ENCODE measurements at regions not wholly inside any gene's neighbourhood (a gene's known extent, or its start where the extent isn't known, plus 50 kb on each side); places are given as distances from the start of the nearest gene placed in this dataset.
"Not testable (repeated sequence)": the region's sequence is repeated elsewhere in the genome, so short reads cannot be mapped to it uniquely, and the experiment has no call there.

DNA sequence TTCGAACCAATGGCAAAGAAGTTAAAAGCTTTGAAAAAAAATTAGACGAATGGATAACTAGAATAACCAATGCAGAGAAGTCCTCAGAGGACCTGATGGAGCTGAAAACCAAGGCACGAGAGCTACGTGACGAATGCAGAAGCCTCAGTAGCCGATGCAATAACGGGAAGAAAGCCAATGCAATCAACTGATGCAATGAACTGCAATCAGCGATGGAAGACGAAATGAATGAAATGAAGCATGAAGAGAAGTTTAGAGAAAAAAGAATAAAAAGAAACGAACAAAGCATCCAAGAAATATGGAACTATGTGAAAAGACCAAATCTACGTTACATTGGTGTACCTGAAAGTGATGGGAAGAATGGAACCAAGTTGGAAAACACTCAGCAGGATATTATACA, 52.6 kb upstream of the MRPS30 start:
- DNase-seq (ENCODE audit: low read depth in 2 of 2): not testable (repeated sequence)

DNA sequence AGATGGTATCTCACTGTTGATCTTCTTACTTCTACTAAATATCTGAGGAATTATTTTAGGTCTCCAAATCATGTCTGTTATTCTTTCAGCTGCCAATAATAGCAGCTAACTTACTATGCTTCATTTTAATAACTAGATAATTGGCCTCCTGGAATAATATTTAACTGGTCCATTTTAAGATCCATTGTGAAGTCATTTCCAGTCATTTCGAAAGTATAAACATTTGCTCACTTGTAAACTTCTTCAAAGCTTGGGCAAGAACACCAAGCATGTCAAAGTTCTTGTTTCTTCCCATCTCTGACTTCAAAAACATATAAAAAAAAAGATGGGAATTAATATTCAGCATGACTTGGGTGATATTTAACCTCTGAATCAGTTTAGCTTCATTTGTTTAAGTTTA, 61.4 kb upstream of the MRPS30 start:
- DNase-seq (ENCODE audit: low read depth in 2 of 2): no peak

DNA sequence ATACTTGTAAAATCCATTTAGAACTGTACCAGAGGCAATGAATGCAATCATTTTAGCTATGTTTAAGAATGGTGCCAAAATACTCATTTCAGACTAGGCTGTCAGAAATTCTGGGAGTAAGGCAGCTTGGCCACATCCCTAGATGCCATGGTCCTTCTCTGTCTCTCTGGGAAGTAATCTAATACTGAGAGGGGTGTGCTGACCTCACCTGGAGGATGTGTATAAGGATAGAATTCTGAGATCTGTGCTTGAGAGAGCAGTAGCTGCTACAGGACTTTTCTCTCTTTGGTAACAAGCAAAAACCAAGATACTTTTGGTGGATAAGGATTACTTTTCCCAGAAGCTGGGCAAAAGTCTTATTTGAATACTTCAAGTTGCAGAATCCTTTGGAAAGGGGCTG, 68.1 kb upstream of the MRPS30 start:
- DNase-seq (ENCODE audit: low read depth in 2 of 2): no peak

DNA sequence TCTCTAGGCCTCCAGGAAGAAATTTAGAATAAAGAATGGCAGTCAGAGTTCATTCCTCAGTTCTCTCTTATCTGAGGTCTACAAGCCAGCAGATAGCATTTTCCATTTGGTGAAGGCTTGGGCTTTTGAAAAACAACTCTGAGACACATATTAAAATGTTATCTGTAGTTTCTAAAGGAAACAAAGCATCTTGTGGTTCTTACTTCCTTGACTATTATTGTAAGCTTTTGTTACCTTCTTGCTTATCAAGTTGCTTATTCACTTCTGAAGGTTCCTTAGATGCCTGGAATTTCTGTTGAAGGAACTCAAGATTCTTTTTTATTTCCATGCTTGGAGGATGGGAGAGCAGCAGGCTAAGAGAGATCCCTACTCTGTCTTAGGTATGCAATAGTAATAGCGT, 79.2 kb upstream of the MRPS30 start:
- DNase-seq (ENCODE audit: low read depth in 2 of 2): no peak

DNA sequence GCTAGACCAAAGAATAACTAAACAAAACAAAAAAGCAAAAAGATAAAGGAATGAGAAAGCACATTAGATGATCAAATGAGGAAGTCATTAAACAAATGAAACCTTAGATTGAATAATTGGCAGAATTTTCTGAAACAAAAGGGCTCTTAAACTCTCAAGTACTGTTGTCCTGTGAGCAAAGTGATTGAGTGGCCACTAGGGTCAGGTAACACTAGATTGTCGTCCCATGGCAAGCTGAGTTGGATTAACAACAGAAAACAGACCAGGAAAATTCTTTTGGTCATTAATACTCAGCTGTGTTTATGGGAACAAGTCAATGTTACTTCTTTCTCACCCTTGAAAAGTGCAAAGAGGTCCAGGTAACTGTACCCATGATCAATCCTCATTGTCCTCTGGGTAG, 81.6 kb upstream of the MRPS30 start:
- DNase-seq (ENCODE audit: low read depth in 2 of 2): no peak

DNA sequence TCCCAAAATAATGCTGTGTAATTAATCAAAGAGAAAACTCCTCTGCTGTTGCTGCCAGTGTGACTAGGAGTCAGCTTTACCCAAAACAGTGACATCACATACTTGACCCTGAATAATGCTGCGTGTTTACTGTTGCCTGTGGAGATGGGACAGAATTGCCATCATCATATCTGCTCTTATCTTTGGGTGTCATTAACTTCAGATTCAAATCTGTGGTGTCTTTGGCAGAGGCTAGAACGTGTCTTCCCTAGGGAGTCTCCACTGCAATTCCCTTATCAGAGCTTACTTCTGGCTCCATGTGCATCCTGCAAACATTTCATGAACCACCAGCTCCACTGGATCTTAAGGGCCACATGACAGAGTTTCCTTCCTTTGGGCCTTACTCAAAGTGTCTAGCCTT, 88.9 kb upstream of the MRPS30 start:
- no peak for DNase-seq (ENCODE audit: low read depth in 2 of 2)

DNA sequence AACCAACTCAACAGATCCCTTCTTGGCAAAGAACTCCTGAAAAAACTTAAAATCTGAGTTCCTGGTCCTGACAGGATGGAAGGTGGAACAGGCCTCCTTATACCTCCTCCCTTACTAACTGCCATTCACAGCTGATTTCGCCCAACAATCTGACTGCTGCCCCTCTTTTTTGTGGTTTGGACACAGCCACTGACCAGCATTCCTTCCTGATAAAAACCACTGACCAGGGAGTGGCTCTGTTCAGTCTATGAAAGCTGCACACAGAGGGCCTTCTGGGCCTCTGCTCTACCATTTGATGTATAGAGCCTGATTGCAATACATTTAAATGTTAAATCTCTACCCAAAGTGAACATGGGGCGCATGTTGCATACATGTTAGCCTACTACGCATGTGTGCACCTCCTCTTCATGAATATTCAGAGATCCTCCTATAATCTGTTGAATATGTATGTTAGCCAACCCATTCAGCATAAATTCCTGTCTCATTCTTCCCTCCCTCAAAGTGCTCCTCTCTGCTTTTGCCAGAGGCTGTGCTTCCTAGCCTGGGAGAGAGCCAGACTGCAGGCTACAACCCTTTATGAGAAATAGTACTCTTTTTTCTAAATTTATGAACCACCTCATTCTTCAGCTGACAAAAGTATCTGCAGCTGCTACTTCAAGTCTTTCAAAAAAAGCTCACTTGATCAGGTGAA, 93.7 kb upstream of the MRPS30 start:
- no peak for DNase-seq (ENCODE audit: low read depth in 2 of 2)

DNA sequence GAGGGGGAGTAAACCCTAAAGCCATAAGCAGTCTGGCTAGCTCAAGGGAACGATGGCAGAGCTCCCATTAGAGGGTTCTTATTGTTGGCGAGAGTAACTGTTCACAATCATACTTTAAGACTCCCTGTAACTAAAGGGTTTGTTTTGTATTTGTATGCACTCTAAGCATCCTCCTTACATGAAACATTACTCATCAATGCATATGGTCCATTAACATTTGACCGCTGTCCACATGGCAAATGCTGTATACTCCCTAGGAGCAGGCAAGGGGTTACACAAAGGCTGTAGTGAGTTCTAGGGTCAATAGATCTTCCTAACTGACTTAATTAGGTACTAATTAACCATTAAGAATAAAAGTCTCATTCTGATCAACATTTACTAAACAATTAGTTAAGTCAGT, 95.3 kb upstream of the MRPS30 start:
- DNase-seq (ENCODE audit: low read depth in 2 of 2): no peak

DNA sequence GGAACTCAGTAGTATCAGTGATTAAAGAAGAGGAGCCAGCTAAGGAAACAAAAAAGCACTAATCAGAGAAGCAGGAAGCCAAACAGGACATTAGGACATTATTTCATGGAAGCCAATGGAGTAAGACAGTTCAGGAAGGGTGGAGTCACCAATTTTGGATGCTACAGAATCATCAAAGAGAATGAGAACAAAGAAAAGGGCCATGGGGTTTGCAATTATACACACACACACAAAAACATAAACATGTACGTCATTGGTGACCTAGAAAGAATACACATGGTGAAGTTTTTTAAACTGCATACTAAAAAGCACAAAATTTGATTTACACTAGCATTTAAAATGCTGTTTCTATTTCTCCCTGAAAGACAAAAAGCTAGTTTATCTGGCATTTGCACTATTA, 96.8 kb upstream of the MRPS30 start:
- DNase-seq (ENCODE audit: low read depth in 2 of 2): no peak

DNA sequence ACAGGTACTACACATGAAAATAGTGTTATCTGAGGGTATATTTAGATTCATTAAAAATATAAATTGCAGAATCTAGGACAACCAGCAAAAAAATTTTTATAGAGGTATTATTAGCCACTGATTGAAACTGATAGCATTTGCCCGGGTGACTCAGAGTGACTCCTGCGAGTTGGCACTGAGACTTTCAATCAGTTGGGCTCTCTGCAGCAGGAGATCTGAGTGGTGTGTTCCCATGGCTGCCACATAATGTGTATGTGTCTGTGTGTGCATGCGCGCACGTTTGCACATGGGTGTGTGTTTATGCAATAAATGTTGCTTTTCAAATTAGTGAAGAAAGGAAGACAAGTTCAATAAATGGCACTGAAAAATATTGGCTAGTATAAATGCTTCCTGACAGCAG, 100.1 kb upstream of the MRPS30 start:
- no peak for DNase-seq (ENCODE audit: low read depth in 2 of 2)

DNA sequence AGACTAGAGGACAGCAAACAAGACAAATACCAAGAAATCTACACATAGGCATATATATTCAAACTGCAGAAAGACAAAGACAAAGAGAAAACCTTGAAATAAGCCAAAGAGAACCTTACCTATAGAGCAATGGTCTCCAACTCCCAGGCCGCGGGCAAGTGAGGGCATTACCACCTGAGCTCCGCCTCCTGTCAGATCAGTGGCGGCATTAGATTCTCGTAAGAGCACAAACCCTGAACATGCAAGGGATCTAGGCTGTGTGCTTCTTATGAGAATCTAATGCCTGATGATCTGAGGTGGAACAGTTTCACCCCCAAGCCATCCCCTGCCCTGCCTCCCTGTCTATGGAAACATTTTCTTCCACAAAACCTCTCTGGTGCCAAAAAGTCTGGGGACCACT, 101.0 kb upstream of the MRPS30 start:
- no peak for DNase-seq (ENCODE audit: low read depth in 2 of 2)

DNA sequence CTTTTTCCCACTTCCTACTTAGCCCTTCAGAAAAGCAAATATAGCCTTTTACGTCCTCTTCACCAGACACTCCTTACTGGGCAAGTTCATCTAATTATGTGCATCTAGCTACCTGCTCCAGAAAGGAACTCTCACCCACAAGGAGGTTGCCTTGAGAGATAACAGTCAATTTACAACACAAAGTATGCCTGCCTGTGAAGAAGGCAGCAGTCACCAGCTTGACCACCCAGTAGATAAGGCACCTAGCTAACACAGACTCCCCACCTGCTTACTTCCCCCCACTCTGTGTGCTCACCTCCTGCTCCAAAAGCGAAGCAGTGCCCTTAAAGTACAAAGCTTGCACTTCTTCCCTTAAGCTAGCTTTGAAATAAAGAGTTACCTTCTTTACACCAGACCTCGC, 111.7 kb upstream of the MRPS30 start:
- no peak for DNase-seq (ENCODE audit: low read depth in 2 of 2)

DNA sequence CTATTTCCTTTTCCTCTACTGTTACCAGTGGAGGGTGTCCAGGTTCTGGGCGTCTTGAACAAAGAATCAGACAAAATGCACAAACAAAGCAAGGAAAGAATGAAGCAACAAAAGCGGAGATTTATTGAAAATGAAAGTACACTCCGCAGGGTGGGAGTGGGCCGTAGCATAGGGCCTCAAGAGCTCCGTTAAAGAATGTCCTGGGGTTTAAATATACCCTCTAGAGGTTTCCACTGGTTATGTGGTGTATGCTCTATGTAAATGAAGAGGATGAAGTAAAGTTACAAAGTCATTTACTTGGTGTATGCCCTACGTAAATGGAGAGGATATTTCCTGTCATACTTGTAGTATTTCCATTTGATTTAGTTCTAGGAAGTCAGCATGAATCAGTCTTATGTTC, 113.5 kb upstream of the MRPS30 start:
- DNase-seq (ENCODE audit: low read depth in 2 of 2): no peak

DNA sequence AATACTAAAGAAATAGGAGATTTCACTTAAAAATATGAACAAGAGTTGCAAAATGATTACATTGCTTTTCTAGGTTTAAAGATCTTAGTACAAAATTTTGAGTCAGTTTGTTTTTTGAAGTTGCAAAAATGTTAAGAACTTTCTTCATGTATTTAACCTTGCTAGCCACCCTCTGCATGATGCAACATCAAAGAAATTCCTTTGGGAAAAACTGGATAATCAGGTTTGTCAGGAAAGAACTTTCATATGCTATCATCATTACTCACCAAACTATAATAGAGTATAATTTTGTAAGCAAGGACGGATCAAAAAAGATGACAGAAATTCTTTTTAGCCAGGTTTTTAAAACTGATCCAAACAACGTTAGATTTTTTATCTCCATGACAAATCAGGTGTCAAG, 116.9 kb upstream of the MRPS30 start:
- DNase-seq (ENCODE audit: low read depth in 2 of 2): no peak

DNA sequence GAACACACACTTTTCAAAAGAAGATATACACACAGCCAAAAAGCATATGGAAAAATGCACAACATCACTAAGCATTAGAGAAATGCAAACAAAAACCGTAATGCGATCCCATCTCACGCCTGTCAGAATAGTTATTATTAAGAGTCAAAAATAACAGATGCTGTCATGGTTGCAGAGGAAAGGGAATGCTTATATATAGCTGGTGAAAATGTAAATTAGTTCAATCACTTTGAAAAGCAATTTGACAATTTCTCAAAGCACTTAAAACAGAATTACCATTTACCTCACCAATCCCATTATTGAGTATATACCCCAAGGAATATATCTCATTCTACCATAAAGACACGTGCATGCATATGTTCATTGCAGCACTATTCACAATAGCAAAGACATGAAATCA, 126.8 kb upstream of the MRPS30 start:
- DNase-seq (ENCODE audit: low read depth in 2 of 2): no peak

DNA sequence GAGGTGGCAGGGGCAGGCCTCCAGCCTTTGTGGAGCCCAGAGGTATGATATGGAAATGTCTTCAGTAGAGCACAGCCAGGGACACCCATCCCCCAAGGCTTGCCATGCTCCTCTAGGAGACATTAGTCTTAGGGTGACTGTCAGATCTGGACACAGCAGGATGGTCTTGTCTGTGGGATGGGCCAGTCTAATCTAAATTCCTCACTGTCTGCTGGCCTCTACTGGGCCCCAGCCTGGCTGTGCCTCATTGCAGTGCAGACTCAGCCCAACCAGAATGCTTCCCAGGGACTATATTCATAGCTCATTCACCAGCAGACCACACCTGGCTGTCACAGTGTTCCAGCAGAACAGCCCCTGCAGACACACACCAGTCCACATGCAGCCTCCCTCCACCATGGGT, 129.5 kb upstream of the MRPS30 start:
- DNase-seq (ENCODE audit: low read depth in 2 of 2): no peak

DNA sequence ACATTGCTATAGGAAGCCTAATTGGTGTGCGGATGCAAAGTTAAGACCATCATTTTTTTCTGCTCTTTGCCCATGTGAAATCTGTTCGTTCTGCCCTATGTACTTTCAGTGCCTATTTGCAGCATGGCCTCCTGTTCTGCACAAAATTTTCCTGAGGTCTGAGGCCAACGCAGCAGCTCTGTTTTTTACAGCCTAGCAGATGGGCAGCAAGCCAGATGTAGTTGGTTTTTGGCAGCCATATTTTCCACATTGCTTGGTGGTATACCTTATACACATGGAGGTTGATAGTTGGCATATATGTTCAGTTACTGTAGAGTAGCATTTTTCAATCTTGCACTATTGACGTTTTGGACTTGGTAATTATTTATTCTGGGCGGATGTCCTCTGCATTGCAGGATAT, 133.5 kb upstream of the MRPS30 start:
- DNase-seq (ENCODE audit: low read depth in 2 of 2): no peak

DNA sequence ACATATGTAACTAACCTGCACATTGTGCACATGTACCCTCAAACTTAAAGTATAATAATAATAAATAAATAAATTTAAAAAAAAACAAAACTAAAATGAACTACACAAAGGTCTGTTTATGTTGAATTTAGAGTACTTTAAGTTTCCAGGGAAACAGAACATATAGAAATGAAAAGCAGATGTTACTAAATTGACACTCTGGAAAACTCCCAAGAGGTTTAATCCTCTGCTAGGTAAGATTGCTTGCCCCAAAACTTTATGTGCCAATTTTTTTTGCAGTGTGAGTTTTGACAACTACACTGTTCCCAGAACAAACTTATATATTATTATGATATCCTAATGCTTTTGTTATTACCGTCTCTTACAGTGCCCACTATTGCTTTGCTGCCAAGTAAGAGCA, 134.3 kb upstream of the MRPS30 start:
- no peak for DNase-seq (ENCODE audit: low read depth in 2 of 2)

DNA sequence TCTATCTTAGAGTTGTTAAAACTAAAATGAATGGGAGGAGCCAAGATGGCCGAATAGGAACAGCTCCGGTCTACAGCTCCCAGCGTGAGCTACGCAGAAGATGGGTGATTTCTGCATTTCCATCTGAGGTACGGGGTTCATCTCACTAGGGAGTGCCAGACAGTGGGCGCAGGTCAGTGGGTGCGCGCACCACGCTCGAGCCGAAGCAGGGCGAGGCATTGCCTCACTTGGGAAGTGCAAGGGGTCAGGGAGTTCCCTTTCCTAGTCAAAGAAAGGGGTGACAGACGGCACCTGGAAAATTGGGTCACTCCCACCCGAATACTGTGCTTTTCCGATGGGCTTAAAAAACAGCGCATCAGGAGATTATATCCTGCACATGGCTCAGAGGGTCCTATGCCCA, 140.3 kb upstream of the MRPS30 start:
- not testable (repeated sequence) for DNase-seq (ENCODE audit: low read depth in 2 of 2)

DNA sequence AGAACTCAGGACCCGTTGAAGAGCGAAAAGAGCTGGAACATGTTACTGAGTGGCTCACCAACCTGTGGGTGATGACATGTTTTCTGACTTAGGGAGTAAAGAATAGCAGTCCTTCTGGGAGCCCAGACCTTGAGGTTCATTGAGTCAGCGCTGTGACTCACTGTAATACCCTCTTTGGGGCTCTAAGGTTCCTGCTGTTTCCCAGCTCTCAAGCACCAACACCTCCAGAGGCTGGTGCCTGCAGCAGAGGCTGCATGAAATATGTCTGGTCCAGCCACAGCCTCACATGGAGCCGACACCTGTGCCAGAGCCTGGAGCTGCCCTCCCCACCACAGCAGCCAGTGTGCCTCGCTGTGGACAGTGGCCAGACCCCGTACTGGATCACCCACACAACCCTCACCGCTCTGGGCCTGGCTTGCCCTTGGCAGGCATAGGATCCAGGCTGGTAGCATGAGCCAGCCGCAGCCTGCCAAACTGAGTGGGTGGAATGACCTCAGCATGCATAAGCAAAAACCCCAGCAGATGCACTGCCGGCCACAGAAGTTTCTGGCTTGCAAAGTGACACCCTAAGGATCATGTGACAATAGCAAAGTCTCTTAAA, 143.5 kb upstream of the MRPS30 start:
- no peak for DNase-seq (ENCODE audit: low read depth in 2 of 2)

DNA sequence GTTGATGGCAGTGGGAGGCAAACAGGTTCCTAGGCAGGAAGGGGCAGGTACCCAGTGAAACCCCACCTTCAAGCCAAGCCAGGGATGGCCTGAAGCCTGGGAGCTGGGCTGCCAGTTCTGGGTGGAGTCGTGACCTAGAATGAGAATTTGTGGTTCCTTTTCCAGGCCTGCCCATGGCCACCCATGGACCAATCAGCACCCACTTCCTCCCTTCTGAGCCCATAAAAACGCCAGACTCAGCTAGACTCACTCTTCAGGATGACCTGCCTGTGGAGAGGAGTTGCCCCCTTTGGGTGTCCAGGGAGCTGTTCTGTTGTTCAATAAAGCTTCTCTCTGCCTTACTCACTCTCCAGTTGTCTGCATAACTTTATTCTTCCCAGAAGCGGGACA, 144.0 kb upstream of the MRPS30 start:
- DNase-seq (ENCODE audit: low read depth in 2 of 2): no peak

DNA sequence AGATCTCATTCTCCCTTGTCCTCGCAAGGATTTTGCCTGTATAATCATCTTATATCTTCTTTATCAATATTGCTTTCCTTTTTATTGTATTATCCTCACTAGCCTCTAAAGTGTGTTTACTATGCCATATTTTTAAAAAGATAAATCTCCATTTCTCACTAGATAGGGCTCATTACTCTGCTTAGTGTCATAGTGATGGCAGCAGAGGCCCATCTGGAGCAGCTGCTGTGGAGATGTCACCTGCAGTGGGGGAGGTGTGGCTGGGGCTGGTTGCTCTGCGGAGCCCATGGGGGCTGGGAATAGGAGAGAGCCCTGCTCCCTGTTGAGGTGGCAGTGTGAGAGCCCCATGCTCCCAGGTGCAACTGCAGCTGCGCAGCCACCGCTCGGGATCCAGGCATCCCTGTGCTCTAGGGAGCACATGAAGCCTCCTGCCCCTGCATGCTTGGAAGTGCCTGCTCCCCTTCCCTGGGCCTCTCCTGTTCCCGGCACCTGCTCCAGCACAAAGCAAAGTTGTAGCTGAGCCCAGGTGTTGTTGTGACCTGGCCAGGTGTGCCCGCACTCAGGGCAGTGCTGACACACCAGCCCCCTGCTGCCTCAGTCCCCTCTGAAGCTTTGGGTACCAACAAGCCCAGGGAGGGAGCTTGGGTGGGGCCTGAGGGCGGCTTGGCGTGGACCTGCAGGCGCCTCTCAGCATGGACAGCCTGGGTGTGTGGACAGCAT, 144.6 kb upstream of the MRPS30 start:
- DNase-seq (ENCODE audit: low read depth in 2 of 2): no peak

DNA sequence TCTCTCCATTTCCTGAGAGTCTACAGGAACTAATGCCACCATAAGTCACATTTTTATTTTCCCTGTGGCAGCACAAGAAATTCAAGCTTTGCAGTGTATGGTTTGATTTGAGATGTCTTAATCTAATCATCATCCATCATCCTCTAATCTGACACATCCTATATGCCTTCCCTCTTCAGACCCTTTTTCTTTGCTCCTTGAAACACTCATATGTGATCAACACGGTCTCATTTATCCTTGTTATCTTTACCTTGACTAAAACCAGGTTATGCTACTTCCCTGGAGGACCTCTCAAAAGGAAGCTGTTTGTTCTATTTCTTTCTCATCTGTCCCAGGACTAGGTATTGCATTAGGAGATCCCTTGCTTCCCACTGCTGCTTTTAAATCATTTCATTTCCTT, 146.9 kb upstream of the MRPS30 start:
- DNase-seq (ENCODE audit: low read depth in 2 of 2): no peak

DNA sequence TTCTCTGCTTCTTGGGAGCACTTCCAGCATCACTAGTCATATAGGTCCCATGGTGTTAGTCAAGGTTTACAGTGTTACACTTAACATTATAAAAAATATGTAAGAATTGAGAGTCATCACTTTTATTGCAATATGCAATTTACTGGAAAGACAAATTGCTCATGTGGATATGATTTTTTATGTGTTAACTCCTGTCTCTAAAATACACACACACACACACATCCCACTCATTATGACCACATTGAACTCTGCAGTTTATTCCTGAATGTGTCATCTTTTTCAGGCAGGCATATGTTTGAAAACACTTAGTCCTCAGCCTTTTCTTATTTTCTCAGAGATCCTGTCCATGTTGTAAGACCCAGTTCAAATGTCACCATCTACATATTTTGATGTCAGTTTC, 148.5 kb upstream of the MRPS30 start:
- DNase-seq (ENCODE audit: low read depth in 2 of 2): no peak
